T-helper 1 cell treated with Interleukin-12 subunit alpha and Interleukin-12 subunit beta and Interleukin-4 antibody, amounts not matched to agents 30 μg/mL and 1 μg/mL, for 36 hours (primary cell): ENCODE measurements at regions not wholly inside any gene's neighbourhood (a gene's known extent, or its start where the extent isn't known, plus 50 kb on each side); places are given as distances from the start of the nearest gene placed in this dataset.

Experiments
- H3K27ac Mint-ChIP-seq: one replicate; pipeline ENCODE4 v1.8.0; 2021; ENCODE audit warnings: mild to moderate bottlenecking, mixed read lengths
- H3K27me3 Mint-ChIP-seq: one replicate; pipeline ENCODE4 v1.8.0; 2021; ENCODE audit warnings: low read depth, mixed read lengths
- H3K36me3 Mint-ChIP-seq: one replicate; pipeline ENCODE4 v1.8.0; 2021; ENCODE audit warnings: low read depth, mixed read lengths
- H3K4me1 Mint-ChIP-seq: one replicate; pipeline ENCODE4 v1.8.0; 2021; ENCODE audit warnings: low read depth, mixed read lengths
- H3K4me3 Mint-ChIP-seq: one replicate; pipeline ENCODE4 v1.8.0; 2021; ENCODE audit warnings: mild to moderate bottlenecking, moderate library complexity, mixed read lengths
- H3K9me3 Mint-ChIP-seq: one replicate; pipeline ENCODE4 v1.8.0; 2021; ENCODE audit warnings: mixed read lengths

DNA sequence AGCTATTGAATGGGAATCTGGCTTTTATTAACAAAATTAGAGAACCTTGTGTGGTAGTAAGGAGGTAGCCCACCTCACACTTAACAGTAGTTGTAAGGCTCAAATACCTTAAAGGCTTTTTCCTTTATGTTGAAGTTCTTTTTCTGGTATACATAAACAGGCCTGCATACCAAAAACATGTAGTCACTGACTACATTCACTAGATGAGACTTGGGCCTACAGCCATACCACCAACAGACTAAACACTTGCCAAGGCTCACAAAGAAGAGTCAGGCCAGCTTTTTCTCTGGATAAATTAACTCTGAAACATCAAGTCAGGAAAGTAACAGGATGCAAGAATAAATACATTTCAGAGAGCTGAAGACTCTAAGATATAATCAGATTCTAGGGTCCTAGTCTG is 78.6 kb upstream of the MPDZ start:
- no peaks in the 10 kb centered on the region for H3K36me3 Mint-ChIP-seq
- no peak overlapping the region for H3K4me3 Mint-ChIP-seq
- H3K27ac Mint-ChIP-seq = no peak overlapping the region
- H3K4me1 Mint-ChIP-seq = no peaks in the 10 kb centered on the region
- H3K27me3 Mint-ChIP-seq = no peaks in the 10 kb centered on the region
- H3K9me3 Mint-ChIP-seq = peaks cover 3% of the 10 kb centered on the region

- no peaks in the 10 kb centered on the region for H3K27me3 Mint-ChIP-seq
These were observed 75.2 kb upstream of the MPDZ start for GRCh38 chr9:13354733-13355132.

DNA sequence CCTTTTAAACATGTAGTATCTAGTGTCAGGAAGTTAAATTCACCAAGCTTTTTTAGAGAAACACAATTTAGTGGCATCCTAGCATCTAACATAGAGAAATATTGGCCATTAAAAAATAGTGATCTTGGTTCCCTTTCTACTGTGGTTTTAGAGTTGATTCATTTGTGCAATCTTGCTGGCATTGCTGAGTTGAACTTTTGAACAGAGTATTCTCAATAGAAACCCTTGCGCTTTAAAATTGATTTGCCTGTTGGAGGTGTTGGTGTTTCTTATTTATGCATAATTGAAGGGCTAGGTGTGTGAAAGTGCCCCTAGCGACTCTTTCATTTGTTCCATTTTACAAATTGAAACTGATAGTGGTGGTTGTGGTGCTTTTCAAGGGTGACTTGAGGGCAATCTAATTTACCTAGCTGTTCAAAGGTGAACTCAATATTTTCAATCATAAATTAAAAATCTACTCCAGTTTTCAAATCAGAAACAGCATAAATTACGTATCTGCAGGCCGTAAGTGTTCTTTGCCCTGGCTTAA is 73.0 kb upstream of the MPDZ start:
- Mint-ChIP-seq H3K4me1 (no peaks in the 10 kb centered on the region), H3K27ac (no peak overlapping the region), H3K4me3 (no peak overlapping the region), H3K9me3 (no peaks in the 10 kb centered on the region), H3K36me3 (no peaks in the 10 kb centered on the region), H3K27me3 (no peaks in the 10 kb centered on the region)

More at GRCh38 chr9:13354733-13355132, 75.2 kb upstream of the MPDZ start:
- H3K4me3 Mint-ChIP-seq = no peak overlapping the region
- H3K4me1 Mint-ChIP-seq = no peaks in the 10 kb centered on the region
- H3K27ac Mint-ChIP-seq = no peak overlapping the region
- no peaks in the 10 kb centered on the region for H3K9me3 Mint-ChIP-seq
- H3K36me3 Mint-ChIP-seq = no peaks in the 10 kb centered on the region

GRCh38 chr9:13351778-13352386 is 72.4 kb upstream of the MPDZ start:
- Mint-ChIP-seq H3K27me3 (no peaks in the 10 kb centered on the region), H3K27ac (no peak overlapping the region), H3K36me3 (no peaks in the 10 kb centered on the region), H3K4me3 (no peak overlapping the region), H3K4me1 (no peaks in the 10 kb centered on the region), H3K9me3 (no peaks in the 10 kb centered on the region)

DNA sequence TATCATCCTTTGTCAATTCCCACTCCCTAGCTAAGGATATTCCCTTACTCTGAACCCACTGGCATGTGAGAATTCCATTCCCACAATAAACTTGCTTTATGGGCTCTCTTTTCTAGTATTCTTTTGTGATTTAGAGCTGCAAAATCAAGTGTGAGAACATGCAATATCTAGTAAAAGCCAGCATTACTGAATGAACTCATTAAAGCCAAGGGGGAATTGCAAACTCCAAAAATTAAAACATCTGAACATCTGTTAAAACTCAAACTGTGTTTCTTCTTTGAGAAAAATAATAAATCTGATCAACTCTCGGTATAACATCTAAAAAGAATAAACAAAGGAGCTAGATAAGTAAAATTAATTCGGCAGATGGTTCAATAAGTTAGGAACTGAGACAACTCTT is 53.1 kb upstream of the MPDZ start:
- no peaks in the 10 kb centered on the region for H3K9me3 Mint-ChIP-seq
- no peaks in the 10 kb centered on the region for H3K4me1 Mint-ChIP-seq
- H3K4me3 Mint-ChIP-seq = no peak overlapping the region
- no peak overlapping the region for H3K27ac Mint-ChIP-seq
- H3K27me3 Mint-ChIP-seq = no peaks in the 10 kb centered on the region
- H3K36me3 Mint-ChIP-seq = no peaks in the 10 kb centered on the region

- no peaks in the 10 kb centered on the region for H3K36me3 Mint-ChIP-seq
- H3K4me3 Mint-ChIP-seq = no peak overlapping the region
- H3K9me3 Mint-ChIP-seq = no peaks in the 10 kb centered on the region
- H3K4me1 Mint-ChIP-seq = no peaks in the 10 kb centered on the region
- no peak overlapping the region for H3K27ac Mint-ChIP-seq
- H3K27me3 Mint-ChIP-seq = no peaks in the 10 kb centered on the region
These were observed 51.8 kb upstream of the MPDZ start for GRCh38 chr9:13331320-13331719.

GRCh38 chr9:13330396-13331004 is 51.0 kb upstream of the MPDZ start:
- Mint-ChIP-seq H3K27me3 (no peaks in the 10 kb centered on the region), H3K9me3 (no peaks in the 10 kb centered on the region), H3K4me1 (no peaks in the 10 kb centered on the region), H3K4me3 (no peak overlapping the region), H3K27ac (no peak overlapping the region), H3K36me3 (no peaks in the 10 kb centered on the region)
